ENCODE measurements at regions not wholly inside any gene's neighbourhood (a gene's known extent, or its start where the extent isn't known, plus 50 kb on each side); places are given as distances from the start of the nearest gene placed in this dataset.

- no peak for DNase-seq (ENCODE audit: low read depth)
- H3K4me3 ChIP-seq (ENCODE audit: low read length): no peak overlapping the region
- TF ChIP-seq, protein P1, sequence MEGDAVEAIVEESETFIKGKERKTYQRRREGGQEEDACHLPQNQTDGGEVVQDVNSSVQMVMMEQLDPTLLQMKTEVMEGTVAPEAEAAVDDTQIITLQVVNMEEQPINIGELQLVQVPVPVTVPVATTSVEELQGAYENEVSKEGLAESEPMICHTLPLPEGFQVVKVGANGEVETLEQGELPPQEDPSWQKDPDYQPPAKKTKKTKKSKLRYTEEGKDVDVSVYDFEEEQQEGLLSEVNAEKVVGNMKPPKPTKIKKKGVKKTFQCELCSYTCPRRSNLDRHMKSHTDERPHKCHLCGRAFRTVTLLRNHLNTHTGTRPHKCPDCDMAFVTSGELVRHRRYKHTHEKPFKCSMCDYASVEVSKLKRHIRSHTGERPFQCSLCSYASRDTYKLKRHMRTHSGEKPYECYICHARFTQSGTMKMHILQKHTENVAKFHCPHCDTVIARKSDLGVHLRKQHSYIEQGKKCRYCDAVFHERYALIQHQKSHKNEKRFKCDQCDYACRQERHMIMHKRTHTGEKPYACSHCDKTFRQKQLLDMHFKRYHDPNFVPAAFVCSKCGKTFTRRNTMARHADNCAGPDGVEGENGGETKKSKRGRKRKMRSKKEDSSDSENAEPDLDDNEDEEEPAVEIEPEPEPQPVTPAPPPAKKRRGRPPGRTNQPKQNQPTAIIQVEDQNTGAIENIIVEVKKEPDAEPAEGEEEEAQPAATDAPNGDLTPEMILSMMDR (IDR thresholded peaks at IDR 0.05; ENCODE audit: insufficient read depth, low read depth, low read length, missing control alignments): no peak
Measured at GRCh38 chr13:59261928-59262488, 901.7 kb downstream of the DIAPH3 start.

DNA sequence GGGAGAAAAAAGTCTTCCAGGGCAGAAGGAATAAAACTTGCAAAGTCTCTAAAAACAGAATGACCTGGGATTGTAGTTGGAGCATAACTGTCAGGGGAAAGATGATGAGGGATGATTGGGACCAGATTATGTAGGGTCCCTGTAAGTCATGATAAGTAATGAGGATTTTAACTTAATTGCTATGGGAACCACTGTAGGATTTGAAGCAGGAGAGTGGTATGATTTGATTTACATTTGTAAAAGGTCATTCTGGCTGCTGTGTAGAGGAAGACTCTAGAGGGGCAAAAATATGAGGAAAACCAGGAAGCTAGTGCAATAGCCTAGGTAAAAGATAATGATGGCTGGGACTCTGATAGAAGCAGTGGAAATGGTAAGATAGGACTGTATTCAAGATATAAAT is 900.2 kb downstream of the DIAPH3 start:
- TF ChIP-seq, protein P1 (IDR thresholded peaks at IDR 0.05; ENCODE audit: insufficient read depth, low read depth, low read length, missing control alignments): no peak
- no peak overlapping the region for H3K4me3 ChIP-seq (ENCODE audit: low read length)

GRCh38 chr13:59266478-59267063 is 897.2 kb downstream of the DIAPH3 start:
- H3K4me3 ChIP-seq (ENCODE audit: low read length): no peak overlapping the region
- DNase-seq (ENCODE audit: low read depth): no peak
- TF ChIP-seq, protein P1 (IDR thresholded peaks at IDR 0.05; ENCODE audit: insufficient read depth, low read depth, low read length, missing control alignments): no peak

More for the DNA sequence above, 900.2 kb downstream of the DIAPH3 start:
- no peak for DNase-seq (ENCODE audit: low read depth)

DNA sequence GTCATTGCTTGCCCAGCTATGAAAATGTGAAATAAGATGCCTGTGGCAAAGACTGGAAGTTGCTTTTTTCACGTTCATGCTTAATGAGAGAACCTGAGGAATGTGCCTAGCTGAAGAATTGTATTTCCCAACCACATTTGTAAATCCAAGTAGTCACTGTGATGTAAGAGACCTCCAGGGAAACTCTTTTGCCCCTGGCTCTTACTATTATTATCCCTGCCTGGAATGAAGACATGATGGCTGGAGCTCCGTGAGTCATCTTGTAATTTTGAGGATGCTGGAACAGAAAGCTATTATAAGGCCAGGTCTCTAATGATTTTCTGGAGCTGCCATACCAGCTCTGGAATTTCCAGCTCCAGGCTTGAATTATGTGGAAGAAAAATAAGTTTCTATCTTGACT is 894.3 kb downstream of the DIAPH3 start:
- H3K4me3 ChIP-seq (ENCODE audit: low read length): no peak overlapping the region
- peak; percentile 19 for DNase-seq (ENCODE audit: low read depth)
- TF ChIP-seq, protein P1 (IDR thresholded peaks at IDR 0.05; ENCODE audit: insufficient read depth, low read depth, low read length, missing control alignments): no peak

GRCh38 chr13:59270327-59270726 is 893.4 kb downstream of the DIAPH3 start:
- TF ChIP-seq, protein P1 (IDR thresholded peaks at IDR 0.05; ENCODE audit: insufficient read depth, low read depth, low read length, missing control alignments): no peak

GRCh38 chr13:59274958-59275727 is 888.6 kb downstream of the DIAPH3 start:
- no peak overlapping the region for H3K4me3 ChIP-seq (ENCODE audit: low read length)
- TF ChIP-seq, protein P1 (IDR thresholded peaks at IDR 0.05; ENCODE audit: insufficient read depth, low read depth, low read length, missing control alignments): no peak
- no peak for DNase-seq (ENCODE audit: low read depth)

More at GRCh38 chr13:59270327-59270726, 893.4 kb downstream of the DIAPH3 start:
- no peak overlapping the region for H3K4me3 ChIP-seq (ENCODE audit: low read length)
- no peak for DNase-seq (ENCODE audit: low read depth)

All from epithelial cell of esophagus (primary cell).